ENCODE measurements at regions not wholly inside any gene's neighbourhood (a gene's known extent, or its start where the extent isn't known, plus 50 kb on each side); places are given as distances from the start of the nearest gene placed in this dataset.

- DNase-seq, result no peak
Observed at GRCh38 chr14:38502239-38502638, 246.3 kb upstream of the CLEC14A start.

GRCh38 chr14:38500125-38500524 is 244.2 kb upstream of the CLEC14A start:
- no peak for DNase-seq

GRCh38 chr14:38496092-38496491 is 240.2 kb upstream of the CLEC14A start:
- DNase-seq, result no peak

- no peak for DNase-seq
Observed at GRCh38 chr14:38490273-38490672, 234.4 kb upstream of the CLEC14A start.

- no peak for DNase-seq
Observed at GRCh38 chr14:38485026-38485425, 229.1 kb upstream of the CLEC14A start.

GRCh38 chr14:38481952-38482678 is 226.2 kb upstream of the CLEC14A start:
- DNase-seq, result no peak

GRCh38 chr14:38469156-38469555 is 213.3 kb upstream of the CLEC14A start:
- DNase-seq, result no peak

GRCh38 chr14:38442208-38442607 is 186.3 kb upstream of the CLEC14A start:
- DNase-seq, result no peak

- DNase-seq, result no peak
Observed at GRCh38 chr14:38432186-38432585, 176.3 kb upstream of the CLEC14A start.

- no peak for DNase-seq
Observed at GRCh38 chr14:38431156-38431555, 175.3 kb upstream of the CLEC14A start.

- no peak for DNase-seq
Observed at GRCh38 chr14:38430522-38430921, 174.6 kb upstream of the CLEC14A start.

- DNase-seq, result no peak
Observed at GRCh38 chr14:38425324-38425976, 169.6 kb upstream of the CLEC14A start.

GRCh38 chr14:38420048-38420447 is 164.2 kb upstream of the CLEC14A start:
- DNase-seq, result no peak

GRCh38 chr14:38419579-38419978 is 163.7 kb upstream of the CLEC14A start:
- DNase-seq, result no peak

- no peak for DNase-seq
Observed at GRCh38 chr14:38412654-38413053, 156.8 kb upstream of the CLEC14A start.

- DNase-seq, result no peak
Observed at GRCh38 chr14:38410442-38410841, 154.5 kb upstream of the CLEC14A start.

- no peak for DNase-seq
Observed at GRCh38 chr14:38409071-38409705, 153.3 kb upstream of the CLEC14A start.

- DNase-seq, result no peak
Observed at GRCh38 chr14:38405851-38406635, 150.2 kb upstream of the CLEC14A start.

GRCh38 chr14:38404616-38405015 is 148.7 kb upstream of the CLEC14A start:
- DNase-seq, result no peak

GRCh38 chr14:38404100-38404541 is 148.2 kb upstream of the CLEC14A start:
- no peak for DNase-seq

- no peak for DNase-seq
Observed at GRCh38 chr14:38400751-38401150, 144.9 kb upstream of the CLEC14A start.

GRCh38 chr14:38399652-38400051 is 143.8 kb upstream of the CLEC14A start:
- DNase-seq, result no peak

- no peak for DNase-seq
Observed at GRCh38 chr14:38394767-38395166, 138.9 kb upstream of the CLEC14A start.

All from islet precursor cell (in vitro differentiated cells).